Vagina (tissue), 2 donors: ENCODE measurements at regions not wholly inside any gene's neighbourhood (a gene's known extent, or its start where the extent isn't known, plus 50 kb on each side); places are given as distances from the start of the nearest gene placed in this dataset.
"Not testable (repeated sequence)": the region's sequence is repeated elsewhere in the genome, so short reads cannot be mapped to it uniquely, and the experiment has no call there.

Experiments used
- CTCF ChIP-seq, 3 experiments: fragments of 450-650 bp in 2 of 3; fragments of 200-600 bp in 1 of 3; sonication (generic) in 1 of 3; IDR thresholded peaks; one replicate each; pipeline ENCODE4 v1.5.1; 2017 to 2019; ENCODE audit warnings: antibody characterized with exemption in 3 of 3, mild to moderate bottlenecking in 2 of 3, moderate library complexity in 2 of 3
- POLR2A ChIP-seq, 2 donors: fragments of 450-650 bp; IDR thresholded peaks; one replicate each; pipeline ENCODE4 v1.6.1; 2017; ENCODE audit warnings: antibody characterized with exemption in 2 of 2, mild to moderate bottlenecking in 2 of 2, moderate library complexity in 2 of 2
- POLR2AphosphoS5 ChIP-seq, 2 donors: sonication (generic); formaldehyde crosslinking; IDR thresholded peaks; one replicate each; pipeline ENCODE4 v1.9.0; 2017; ENCODE audit warnings: antibody characterized with exemption in 2 of 2, mild to moderate bottlenecking in 2 of 2, low read depth in 1 of 2; ENCODE audit not compliant: insufficient read depth in 1 of 2

GRCh38 chrX:13209704-13210103 is 110.1 kb downstream of the ATXN3L start:
- not testable (repeated sequence) for TF ChIP-seq CTCF (IDR thresholded peaks at IDR 0.05); POLR2AphosphoS5 (IDR thresholded peaks at IDR 0.05; ENCODE audit: insufficient read depth in 1 of 2, low read depth in 1 of 2); POLR2A (IDR thresholded peaks at IDR 0.05)
